H9 (cell line): ENCODE measurements at regions not wholly inside any gene's neighbourhood (a gene's known extent, or its start where the extent isn't known, plus 50 kb on each side); places are given as distances from the start of the nearest gene placed in this dataset.

ENCODE experiments used
- DNase-seq: peaks from one replicate; pipeline ENCODE4 v3.0.0-alpha.2; 2017
- H2AFZ ChIP-seq: one replicate; pipeline ENCODE4 v1.6.1; 2013; ENCODE audit warnings: mild to moderate bottlenecking, low read length, control low read depth, moderate library complexity
- H2AK5ac ChIP-seq: 2 replicates; pipeline ENCODE4 v1.6.1; 2013; ENCODE audit warnings: low read length, control low read depth, mixed read lengths; ENCODE audit not compliant: insufficient read length
- H2BK120ac ChIP-seq: one replicate; pipeline ENCODE4 v1.6.1; 2013; ENCODE audit warnings: low read depth, mild to moderate bottlenecking, low read length, control low read depth, inconsistent platforms; ENCODE audit not compliant: poor library complexity, severe bottlenecking
- H2BK12ac ChIP-seq: 2 replicates; pipeline ENCODE4 v1.6.1; 2013; ENCODE audit warnings: low read length, control low read depth, mixed read lengths, low read depth; ENCODE audit not compliant: insufficient read length
- H2BK15ac ChIP-seq: 2 replicates; pipeline ENCODE4 v1.6.1; 2013; ENCODE audit warnings: low read depth, low read length, control low read depth
- H2BK20ac ChIP-seq: one replicate; pipeline ENCODE4 v1.6.1; 2013; ENCODE audit warnings: low read depth, mild to moderate bottlenecking, low read length, control low read depth, inconsistent platforms; ENCODE audit not compliant: poor library complexity, severe bottlenecking
- H2BK5ac ChIP-seq: 2 replicates; pipeline ENCODE4 v1.6.1; 2013; ENCODE audit warnings: low read length, control low read depth, mixed read lengths; ENCODE audit not compliant: insufficient read length
- H3K14ac ChIP-seq: 2 replicates; pipeline ENCODE4 v1.6.1; 2013; ENCODE audit warnings: low read length, control low read depth; ENCODE audit not compliant: insufficient read depth
- H3K18ac ChIP-seq: 2 replicates; pipeline ENCODE4 v1.6.1; 2013; ENCODE audit warnings: low read depth, mild to moderate bottlenecking, mixed read lengths, low read length, control low read depth; ENCODE audit not compliant: insufficient read length
- H3K23ac ChIP-seq: 2 replicates; pipeline ENCODE4 v1.6.1; 2013; ENCODE audit warnings: low read length, control low read depth, mixed read lengths, low read depth; ENCODE audit not compliant: insufficient read length
- H3K23me2 ChIP-seq: 2 replicates; pipeline ENCODE4 v1.6.1; 2013; ENCODE audit warnings: low read depth, mild to moderate bottlenecking, mixed read lengths, low read length, control low read depth; ENCODE audit not compliant: insufficient read length, poor library complexity, severe bottlenecking
- H3K27ac ChIP-seq: 2 replicates; pipeline ENCODE4 v1.5.1; 2013; ENCODE audit warnings: low read length, control low read depth, mixed read lengths, low read depth; ENCODE audit not compliant: insufficient read length
- H3K27me3 ChIP-seq: 2 replicates; pipeline ENCODE4 v1.6.1; 2013; ENCODE audit warnings: low read length, control low read depth, inconsistent platforms; ENCODE audit not compliant: insufficient read depth
- H3K4ac ChIP-seq: 2 replicates; pipeline ENCODE4 v1.6.1; 2013; ENCODE audit warnings: low read depth, mild to moderate bottlenecking, control low read depth, inconsistent platforms, low read length, moderate library complexity
- H3K4me1 ChIP-seq: 2 replicates; pipeline ENCODE4 v1.6.1; 2013; ENCODE audit warnings: low read length, control low read depth, inconsistent platforms; ENCODE audit not compliant: insufficient read depth
- H3K4me2 ChIP-seq: 2 replicates; pipeline ENCODE4 v1.6.1; 2013; ENCODE audit warnings: low read length, control low read depth, mixed read lengths; ENCODE audit not compliant: insufficient read length, insufficient read depth
- H3K56ac ChIP-seq: 2 replicates; pipeline ENCODE4 v1.6.1; 2013; ENCODE audit warnings: low read depth, mild to moderate bottlenecking, mixed read lengths, low read length, control low read depth; ENCODE audit not compliant: insufficient read length
- H3K79me1 ChIP-seq: 2 replicates; pipeline ENCODE4 v1.6.1; 2013; ENCODE audit warnings: low read depth, mild to moderate bottlenecking, moderate library complexity, low read length, control low read depth, inconsistent platforms; ENCODE audit not compliant: insufficient read depth, poor library complexity, severe bottlenecking
- H3K79me2 ChIP-seq: 2 replicates; pipeline ENCODE4 v1.6.1; 2013; ENCODE audit warnings: low read length, control low read depth, inconsistent platforms; ENCODE audit not compliant: insufficient read depth
- H3K9ac ChIP-seq: 2 replicates; pipeline ENCODE4 v1.6.1; 2013; ENCODE audit warnings: low read length, control low read depth, mixed read lengths; ENCODE audit not compliant: insufficient read length; ENCODE audit errors: extremely low read depth
- H3K9me3 ChIP-seq: one replicate; pipeline ENCODE4 v1.6.1; 2013; ENCODE audit warnings: low read depth, low read length, inconsistent platforms; ENCODE audit not compliant: control insufficient read depth
- H3T11ph ChIP-seq: one replicate; pipeline ENCODE4 v1.6.1; 2013; ENCODE audit warnings: mild to moderate bottlenecking, low read length, control low read depth, inconsistent platforms
- H4K20me1 ChIP-seq: one replicate; pipeline ENCODE4 v1.6.1; 2013; ENCODE audit not compliant: control insufficient read depth, insufficient read length, insufficient read depth
- H4K5ac ChIP-seq: 2 replicates; pipeline ENCODE4 v1.6.1; 2013; ENCODE audit warnings: low read depth, mild to moderate bottlenecking, mixed read lengths, low read length, control low read depth; ENCODE audit not compliant: insufficient read length
- H4K8ac ChIP-seq: replicated peaks from 2 replicates; pipeline ENCODE4 v1.6.1; 2013; ENCODE audit warnings: low read length, control low read depth, mixed read lengths, low read depth; ENCODE audit not compliant: insufficient read length
- H4K91ac ChIP-seq: 2 replicates; pipeline ENCODE4 v1.6.1; 2013; ENCODE audit warnings: low read depth, mild to moderate bottlenecking, moderate library complexity, mixed read lengths, low read length, control low read depth; ENCODE audit not compliant: insufficient read length
- H3K27ac Mint-ChIP-seq, 3 experiments: 2 replicates in 2 of 3; 3 replicates in 1 of 3; pipeline ENCODE4 v1.8.0; 2020 to 2021; ENCODE audit warnings: mixed read lengths in 3 of 3, mild to moderate bottlenecking in 1 of 3, moderate library complexity in 1 of 3
- H3K27me3 Mint-ChIP-seq: 2 replicates; pipeline ENCODE4 v1.8.0; 2021; ENCODE audit warnings: low read depth, mild to moderate bottlenecking, moderate library complexity, mixed read lengths
- H3K36me3 Mint-ChIP-seq, 3 experiments: 2 replicates in 2 of 3; 3 replicates in 1 of 3; pipeline ENCODE4 v1.8.0; 2020 to 2021; ENCODE audit warnings: low read depth in 3 of 3, mixed read lengths in 3 of 3; ENCODE audit not compliant: insufficient read depth in 1 of 3
- H3K4me1 Mint-ChIP-seq, 2 experiments: 2 replicates each; pipeline ENCODE4 v1.8.0; 2020; ENCODE audit warnings: mixed read lengths in 2 of 2
- H3K4me3 Mint-ChIP-seq, 2 experiments: 2 replicates in 1 of 2; 3 replicates in 1 of 2; pipeline ENCODE4 v1.8.0; 2020 to 2021; ENCODE audit warnings: mild to moderate bottlenecking in 2 of 2, mixed read lengths in 2 of 2, moderate library complexity in 1 of 2
- H3K9me3 Mint-ChIP-seq, 2 experiments: 2 replicates in 1 of 2; 3 replicates in 1 of 2; pipeline ENCODE4 v1.8.0; 2020; ENCODE audit warnings: mild to moderate bottlenecking in 2 of 2, mixed read lengths in 2 of 2, moderate library complexity in 1 of 2
- CTCF ChIP-seq: fragments of 200-600 bp; sonication (generic); conservative IDR thresholded peaks from 3 replicates; pipeline ENCODE4 v1.8.0; 2021; ENCODE audit warnings: antibody characterized with exemption, mild to moderate bottlenecking
- WGBS: extraction: QIAGEN DNeasy Blood & Tissue Kit; methylation state at CpG from one replicate; pipeline ENCODE4 v1.1.7; 2013; ENCODE audit warnings: missing lambda C conversion rate, low lambda C conversion rate, mixed read lengths; ENCODE audit not compliant: insufficient read length; ENCODE audit errors: extremely low coverage; 5-methylcytosine and 5-hydroxymethylcytosine counted together

GRCh38 chr14:81831128-81831820, 297.6 kb upstream of the SEL1L start:
- Histone ChIP-seq H3K4me1 (no peaks in the 10 kb centered on the region), H2BK12ac (no peak overlapping the region), H2BK120ac (no peak overlapping the region), H3K4ac (no peak overlapping the region), H3K27ac (no peak overlapping the region), H3K23ac (no peak overlapping the region), H3K4me2 (no peak overlapping the region), H3T11ph (no peak overlapping the region), H2AK5ac (no peak overlapping the region), H3K23me2 (no peaks in the 10 kb centered on the region), H4K5ac (no peak overlapping the region), H4K91ac (no peak overlapping the region), H2AFZ (no peak overlapping the region), H3K79me2 (no peaks in the 10 kb centered on the region), H3K14ac (no peak overlapping the region), H4K20me1 (no peaks in the 10 kb centered on the region), H2BK20ac (no peak overlapping the region), H3K9me3 (no peaks in the 10 kb centered on the region), H3K9ac (no peak overlapping the region), H3K56ac (no peak overlapping the region), H3K79me1 (no peaks in the 10 kb centered on the region), H2BK15ac (no peak overlapping the region), H3K18ac (no peak overlapping the region), H4K8ac (no peak overlapping the region), H2BK5ac (no peak overlapping the region), H3K27me3 (no peaks in the 10 kb centered on the region)
- Mint-ChIP-seq H3K4me1 (peaks cover 5 to 8% of the 10 kb centered on the region in 2 experiments), H3K4me3 (no peak overlapping the region), H3K27ac (peak overlapping the region; percentile 4 to 19 (median 19); a peak in 3 of 7 replicates), H3K27me3 (no peaks in the 10 kb centered on the region; the same call in 1 of the 2 replicates), H3K36me3 (peaks cover 10 to 17% (median 17%) of the 10 kb centered on the region in 3 experiments), H3K9me3 (peaks cover 10 to 25% of the 10 kb centered on the region in 2 experiments)
- DNase-seq, result no peak
- TF ChIP-seq CTCF, result no peak
- no CpG with 5 or more reads among the region's 4 CpGs for WGBS
